ENCODE measurements at regions not wholly inside any gene's neighbourhood (a gene's known extent, or its start where the extent isn't known, plus 50 kb on each side); places are given as distances from the start of the nearest gene placed in this dataset.

DNA sequence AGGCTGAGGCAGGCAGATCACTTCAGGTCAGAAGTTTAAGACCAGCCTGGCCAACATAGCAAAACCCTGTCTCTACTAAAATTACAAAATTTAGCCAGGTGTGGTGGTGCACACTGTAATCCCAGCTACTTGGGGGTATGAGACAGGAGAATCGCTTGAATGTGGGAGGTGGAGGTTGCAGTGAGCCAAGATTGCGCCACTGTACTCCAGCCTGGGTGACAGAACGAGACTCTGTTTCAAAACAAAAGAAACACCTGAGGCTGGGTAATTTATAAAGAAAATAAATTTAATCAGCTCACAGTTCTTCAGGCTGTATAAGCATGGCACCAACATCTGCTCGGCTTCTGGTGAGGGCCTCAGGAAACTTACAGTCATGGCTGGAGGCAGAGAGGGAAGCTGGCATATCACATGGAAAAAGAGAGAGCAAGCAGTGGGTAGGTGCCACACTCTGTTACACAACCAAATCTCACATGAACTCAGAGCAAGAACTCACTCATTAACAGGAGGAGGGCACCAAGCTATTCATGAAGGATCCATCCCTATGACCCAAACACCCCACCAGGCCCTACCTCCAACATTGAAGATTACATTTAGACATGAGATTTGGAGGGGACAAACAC lies 244.1 kb upstream of the RBBP8 start:
- TF ChIP-seq, protein P1, sequence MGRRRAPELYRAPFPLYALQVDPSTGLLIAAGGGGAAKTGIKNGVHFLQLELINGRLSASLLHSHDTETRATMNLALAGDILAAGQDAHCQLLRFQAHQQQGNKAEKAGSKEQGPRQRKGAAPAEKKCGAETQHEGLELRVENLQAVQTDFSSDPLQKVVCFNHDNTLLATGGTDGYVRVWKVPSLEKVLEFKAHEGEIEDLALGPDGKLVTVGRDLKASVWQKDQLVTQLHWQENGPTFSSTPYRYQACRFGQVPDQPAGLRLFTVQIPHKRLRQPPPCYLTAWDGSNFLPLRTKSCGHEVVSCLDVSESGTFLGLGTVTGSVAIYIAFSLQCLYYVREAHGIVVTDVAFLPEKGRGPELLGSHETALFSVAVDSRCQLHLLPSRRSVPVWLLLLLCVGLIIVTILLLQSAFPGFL (CRISPR knock-in tag; IDR thresholded peaks at IDR 0.05; ENCODE audit: borderline replicate concordance): no peak
- TF ChIP-seq, protein P2, sequence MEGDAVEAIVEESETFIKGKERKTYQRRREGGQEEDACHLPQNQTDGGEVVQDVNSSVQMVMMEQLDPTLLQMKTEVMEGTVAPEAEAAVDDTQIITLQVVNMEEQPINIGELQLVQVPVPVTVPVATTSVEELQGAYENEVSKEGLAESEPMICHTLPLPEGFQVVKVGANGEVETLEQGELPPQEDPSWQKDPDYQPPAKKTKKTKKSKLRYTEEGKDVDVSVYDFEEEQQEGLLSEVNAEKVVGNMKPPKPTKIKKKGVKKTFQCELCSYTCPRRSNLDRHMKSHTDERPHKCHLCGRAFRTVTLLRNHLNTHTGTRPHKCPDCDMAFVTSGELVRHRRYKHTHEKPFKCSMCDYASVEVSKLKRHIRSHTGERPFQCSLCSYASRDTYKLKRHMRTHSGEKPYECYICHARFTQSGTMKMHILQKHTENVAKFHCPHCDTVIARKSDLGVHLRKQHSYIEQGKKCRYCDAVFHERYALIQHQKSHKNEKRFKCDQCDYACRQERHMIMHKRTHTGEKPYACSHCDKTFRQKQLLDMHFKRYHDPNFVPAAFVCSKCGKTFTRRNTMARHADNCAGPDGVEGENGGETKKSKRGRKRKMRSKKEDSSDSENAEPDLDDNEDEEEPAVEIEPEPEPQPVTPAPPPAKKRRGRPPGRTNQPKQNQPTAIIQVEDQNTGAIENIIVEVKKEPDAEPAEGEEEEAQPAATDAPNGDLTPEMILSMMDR (IDR thresholded peaks at IDR 0.05): no peak
- TF ChIP-seq, protein P3, sequence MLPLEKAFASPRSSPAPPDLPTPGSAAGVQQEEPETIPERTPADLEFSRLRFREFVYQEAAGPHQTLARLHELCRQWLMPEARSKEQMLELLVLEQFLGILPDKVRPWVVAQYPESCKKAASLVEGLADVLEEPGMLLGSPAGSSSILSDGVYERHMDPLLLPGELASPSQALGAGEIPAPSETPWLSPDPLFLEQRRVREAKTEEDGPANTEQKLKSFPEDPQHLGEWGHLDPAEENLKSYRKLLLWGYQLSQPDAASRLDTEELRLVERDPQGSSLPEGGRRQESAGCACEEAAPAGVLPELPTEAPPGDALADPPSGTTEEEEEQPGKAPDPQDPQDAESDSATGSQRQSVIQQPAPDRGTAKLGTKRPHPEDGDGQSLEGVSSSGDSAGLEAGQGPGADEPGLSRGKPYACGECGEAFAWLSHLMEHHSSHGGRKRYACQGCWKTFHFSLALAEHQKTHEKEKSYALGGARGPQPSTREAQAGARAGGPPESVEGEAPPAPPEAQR (CRISPR knock-in tag; IDR thresholded peaks at IDR 0.05): no peak
- TF ChIP-seq FOXJ3 (CRISPR knock-in tag; IDR thresholded peaks at IDR 0.05; ENCODE audit: borderline replicate concordance): no peak
- TF ChIP-seq NR1H2 (CRISPR knock-in tag; IDR thresholded peaks at IDR 0.05): no peak
- TF ChIP-seq, protein P4, sequence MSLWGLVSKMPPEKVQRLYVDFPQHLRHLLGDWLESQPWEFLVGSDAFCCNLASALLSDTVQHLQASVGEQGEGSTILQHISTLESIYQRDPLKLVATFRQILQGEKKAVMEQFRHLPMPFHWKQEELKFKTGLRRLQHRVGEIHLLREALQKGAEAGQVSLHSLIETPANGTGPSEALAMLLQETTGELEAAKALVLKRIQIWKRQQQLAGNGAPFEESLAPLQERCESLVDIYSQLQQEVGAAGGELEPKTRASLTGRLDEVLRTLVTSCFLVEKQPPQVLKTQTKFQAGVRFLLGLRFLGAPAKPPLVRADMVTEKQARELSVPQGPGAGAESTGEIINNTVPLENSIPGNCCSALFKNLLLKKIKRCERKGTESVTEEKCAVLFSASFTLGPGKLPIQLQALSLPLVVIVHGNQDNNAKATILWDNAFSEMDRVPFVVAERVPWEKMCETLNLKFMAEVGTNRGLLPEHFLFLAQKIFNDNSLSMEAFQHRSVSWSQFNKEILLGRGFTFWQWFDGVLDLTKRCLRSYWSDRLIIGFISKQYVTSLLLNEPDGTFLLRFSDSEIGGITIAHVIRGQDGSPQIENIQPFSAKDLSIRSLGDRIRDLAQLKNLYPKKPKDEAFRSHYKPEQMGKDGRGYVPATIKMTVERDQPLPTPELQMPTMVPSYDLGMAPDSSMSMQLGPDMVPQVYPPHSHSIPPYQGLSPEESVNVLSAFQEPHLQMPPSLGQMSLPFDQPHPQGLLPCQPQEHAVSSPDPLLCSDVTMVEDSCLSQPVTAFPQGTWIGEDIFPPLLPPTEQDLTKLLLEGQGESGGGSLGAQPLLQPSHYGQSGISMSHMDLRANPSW (CRISPR knock-in tag; conservative IDR thresholded peaks at IDR 0.05; ENCODE audit: low read depth): no peak
- no peak for TF ChIP-seq TEAD4 (CRISPR knock-in tag; IDR thresholded peaks at IDR 0.05)
- no peak for TF ChIP-seq CREB1 (CRISPR knock-in tag; IDR thresholded peaks at IDR 0.05)
- TF ChIP-seq, protein P5, sequence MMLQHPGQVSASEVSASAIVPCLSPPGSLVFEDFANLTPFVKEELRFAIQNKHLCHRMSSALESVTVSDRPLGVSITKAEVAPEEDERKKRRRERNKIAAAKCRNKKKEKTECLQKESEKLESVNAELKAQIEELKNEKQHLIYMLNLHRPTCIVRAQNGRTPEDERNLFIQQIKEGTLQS (CRISPR knock-in tag; conservative IDR thresholded peaks at IDR 0.05): no peak
- TF ChIP-seq, protein P6, sequence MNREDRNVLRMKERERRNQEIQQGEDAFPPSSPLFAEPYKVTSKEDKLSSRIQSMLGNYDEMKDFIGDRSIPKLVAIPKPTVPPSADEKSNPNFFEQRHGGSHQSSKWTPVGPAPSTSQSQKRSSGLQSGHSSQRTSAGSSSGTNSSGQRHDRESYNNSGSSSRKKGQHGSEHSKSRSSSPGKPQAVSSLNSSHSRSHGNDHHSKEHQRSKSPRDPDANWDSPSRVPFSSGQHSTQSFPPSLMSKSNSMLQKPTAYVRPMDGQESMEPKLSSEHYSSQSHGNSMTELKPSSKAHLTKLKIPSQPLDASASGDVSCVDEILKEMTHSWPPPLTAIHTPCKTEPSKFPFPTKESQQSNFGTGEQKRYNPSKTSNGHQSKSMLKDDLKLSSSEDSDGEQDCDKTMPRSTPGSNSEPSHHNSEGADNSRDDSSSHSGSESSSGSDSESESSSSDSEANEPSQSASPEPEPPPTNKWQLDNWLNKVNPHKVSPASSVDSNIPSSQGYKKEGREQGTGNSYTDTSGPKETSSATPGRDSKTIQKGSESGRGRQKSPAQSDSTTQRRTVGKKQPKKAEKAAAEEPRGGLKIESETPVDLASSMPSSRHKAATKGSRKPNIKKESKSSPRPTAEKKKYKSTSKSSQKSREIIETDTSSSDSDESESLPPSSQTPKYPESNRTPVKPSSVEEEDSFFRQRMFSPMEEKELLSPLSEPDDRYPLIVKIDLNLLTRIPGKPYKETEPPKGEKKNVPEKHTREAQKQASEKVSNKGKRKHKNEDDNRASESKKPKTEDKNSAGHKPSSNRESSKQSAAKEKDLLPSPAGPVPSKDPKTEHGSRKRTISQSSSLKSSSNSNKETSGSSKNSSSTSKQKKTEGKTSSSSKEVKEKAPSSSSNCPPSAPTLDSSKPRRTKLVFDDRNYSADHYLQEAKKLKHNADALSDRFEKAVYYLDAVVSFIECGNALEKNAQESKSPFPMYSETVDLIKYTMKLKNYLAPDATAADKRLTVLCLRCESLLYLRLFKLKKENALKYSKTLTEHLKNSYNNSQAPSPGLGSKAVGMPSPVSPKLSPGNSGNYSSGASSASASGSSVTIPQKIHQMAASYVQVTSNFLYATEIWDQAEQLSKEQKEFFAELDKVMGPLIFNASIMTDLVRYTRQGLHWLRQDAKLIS (CRISPR knock-in tag; IDR thresholded peaks at IDR 0.05; ENCODE audit: borderline replicate concordance): no peak
- TF ChIP-seq, protein P7, sequence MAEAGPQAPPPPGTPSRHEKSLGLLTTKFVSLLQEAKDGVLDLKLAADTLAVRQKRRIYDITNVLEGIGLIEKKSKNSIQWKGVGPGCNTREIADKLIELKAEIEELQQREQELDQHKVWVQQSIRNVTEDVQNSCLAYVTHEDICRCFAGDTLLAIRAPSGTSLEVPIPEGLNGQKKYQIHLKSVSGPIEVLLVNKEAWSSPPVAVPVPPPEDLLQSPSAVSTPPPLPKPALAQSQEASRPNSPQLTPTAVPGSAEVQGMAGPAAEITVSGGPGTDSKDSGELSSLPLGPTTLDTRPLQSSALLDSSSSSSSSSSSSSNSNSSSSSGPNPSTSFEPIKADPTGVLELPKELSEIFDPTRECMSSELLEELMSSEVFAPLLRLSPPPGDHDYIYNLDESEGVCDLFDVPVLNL (CRISPR knock-in tag; IDR thresholded peaks at IDR 0.05; ENCODE audit: borderline replicate concordance, low read depth): no peak
- TF ChIP-seq, protein P8, sequence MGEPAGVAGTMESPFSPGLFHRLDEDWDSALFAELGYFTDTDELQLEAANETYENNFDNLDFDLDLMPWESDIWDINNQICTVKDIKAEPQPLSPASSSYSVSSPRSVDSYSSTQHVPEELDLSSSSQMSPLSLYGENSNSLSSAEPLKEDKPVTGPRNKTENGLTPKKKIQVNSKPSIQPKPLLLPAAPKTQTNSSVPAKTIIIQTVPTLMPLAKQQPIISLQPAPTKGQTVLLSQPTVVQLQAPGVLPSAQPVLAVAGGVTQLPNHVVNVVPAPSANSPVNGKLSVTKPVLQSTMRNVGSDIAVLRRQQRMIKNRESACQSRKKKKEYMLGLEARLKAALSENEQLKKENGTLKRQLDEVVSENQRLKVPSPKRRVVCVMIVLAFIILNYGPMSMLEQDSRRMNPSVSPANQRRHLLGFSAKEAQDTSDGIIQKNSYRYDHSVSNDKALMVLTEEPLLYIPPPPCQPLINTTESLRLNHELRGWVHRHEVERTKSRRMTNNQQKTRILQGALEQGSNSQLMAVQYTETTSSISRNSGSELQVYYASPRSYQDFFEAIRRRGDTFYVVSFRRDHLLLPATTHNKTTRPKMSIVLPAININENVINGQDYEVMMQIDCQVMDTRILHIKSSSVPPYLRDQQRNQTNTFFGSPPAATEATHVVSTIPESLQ (CRISPR knock-in tag; IDR thresholded peaks at IDR 0.05): no peak
- TF ChIP-seq, protein P9, sequence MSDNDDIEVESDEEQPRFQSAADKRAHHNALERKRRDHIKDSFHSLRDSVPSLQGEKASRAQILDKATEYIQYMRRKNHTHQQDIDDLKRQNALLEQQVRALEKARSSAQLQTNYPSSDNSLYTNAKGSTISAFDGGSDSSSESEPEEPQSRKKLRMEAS (CRISPR knock-in tag; IDR thresholded peaks at IDR 0.05): no peak

All from WTC11 (cell line).